BE2C (cell line): ENCODE measurements at regions not wholly inside any gene's neighbourhood (a gene's known extent, or its start where the extent isn't known, plus 50 kb on each side); places are given as distances from the start of the nearest gene placed in this dataset.

Experiments
- DNase-seq: peaks from one replicate; pipeline ENCODE4 v3.0.0-alpha.2; 2020
- H3K27me3 ChIP-seq: fragments of 250-450 bp; sonication (Bioruptor Pico); 2 replicates; pipeline ENCODE4 v1.5.1; 2020; ENCODE audit warnings: mild to moderate bottlenecking
- H3K36me3 ChIP-seq: fragments of 250-450 bp; sonication (Bioruptor Pico); 2 replicates; pipeline ENCODE4 v1.5.1; 2020; ENCODE audit warnings: mild to moderate bottlenecking
- H3K4me1 ChIP-seq: fragments of 250-450 bp; sonication (Bioruptor Pico); 2 replicates; pipeline ENCODE4 v1.5.1; 2020
- H3K4me3 ChIP-seq: 2 replicates; pipeline ENCODE4 v1.5.1; 2011; ENCODE audit warnings: low read depth, low read length
- H3K9me3 ChIP-seq: fragments of 250-450 bp; sonication (Bioruptor Pico); 2 replicates; pipeline ENCODE4 v1.5.1; 2020
- TF ChIP-seq, protein P1 (sequence below): IDR thresholded peaks from 2 replicates; pipeline ENCODE4 v1.5.1; 2012; ENCODE audit warnings: mild to moderate bottlenecking, low read depth, low read length

GRCh38 chr1:79587229-79587628 is 580.7 kb upstream of the ADGRL4 start:
- TF ChIP-seq, protein P1, sequence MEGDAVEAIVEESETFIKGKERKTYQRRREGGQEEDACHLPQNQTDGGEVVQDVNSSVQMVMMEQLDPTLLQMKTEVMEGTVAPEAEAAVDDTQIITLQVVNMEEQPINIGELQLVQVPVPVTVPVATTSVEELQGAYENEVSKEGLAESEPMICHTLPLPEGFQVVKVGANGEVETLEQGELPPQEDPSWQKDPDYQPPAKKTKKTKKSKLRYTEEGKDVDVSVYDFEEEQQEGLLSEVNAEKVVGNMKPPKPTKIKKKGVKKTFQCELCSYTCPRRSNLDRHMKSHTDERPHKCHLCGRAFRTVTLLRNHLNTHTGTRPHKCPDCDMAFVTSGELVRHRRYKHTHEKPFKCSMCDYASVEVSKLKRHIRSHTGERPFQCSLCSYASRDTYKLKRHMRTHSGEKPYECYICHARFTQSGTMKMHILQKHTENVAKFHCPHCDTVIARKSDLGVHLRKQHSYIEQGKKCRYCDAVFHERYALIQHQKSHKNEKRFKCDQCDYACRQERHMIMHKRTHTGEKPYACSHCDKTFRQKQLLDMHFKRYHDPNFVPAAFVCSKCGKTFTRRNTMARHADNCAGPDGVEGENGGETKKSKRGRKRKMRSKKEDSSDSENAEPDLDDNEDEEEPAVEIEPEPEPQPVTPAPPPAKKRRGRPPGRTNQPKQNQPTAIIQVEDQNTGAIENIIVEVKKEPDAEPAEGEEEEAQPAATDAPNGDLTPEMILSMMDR, result no peak
- H3K36me3 ChIP-seq, result no peaks in the 10 kb centered on the region
- no peak overlapping the region for H3K4me3 ChIP-seq
- no peaks in the 10 kb centered on the region for H3K9me3 ChIP-seq
- H3K4me1 ChIP-seq, result no peaks in the 10 kb centered on the region
- H3K27me3 ChIP-seq, result no peaks in the 10 kb centered on the region
- no peak for DNase-seq

GRCh38 chr1:79585801-79586200 is 579.3 kb upstream of the ADGRL4 start:
- Histone ChIP-seq H3K4me1 (no peaks in the 10 kb centered on the region), H3K27me3 (no peaks in the 10 kb centered on the region), H3K36me3 (no peaks in the 10 kb centered on the region), H3K9me3 (no peaks in the 10 kb centered on the region), H3K4me3 (no peak overlapping the region)
- DNase-seq, result no peak
- TF ChIP-seq, protein P1, result no peak

DNA sequence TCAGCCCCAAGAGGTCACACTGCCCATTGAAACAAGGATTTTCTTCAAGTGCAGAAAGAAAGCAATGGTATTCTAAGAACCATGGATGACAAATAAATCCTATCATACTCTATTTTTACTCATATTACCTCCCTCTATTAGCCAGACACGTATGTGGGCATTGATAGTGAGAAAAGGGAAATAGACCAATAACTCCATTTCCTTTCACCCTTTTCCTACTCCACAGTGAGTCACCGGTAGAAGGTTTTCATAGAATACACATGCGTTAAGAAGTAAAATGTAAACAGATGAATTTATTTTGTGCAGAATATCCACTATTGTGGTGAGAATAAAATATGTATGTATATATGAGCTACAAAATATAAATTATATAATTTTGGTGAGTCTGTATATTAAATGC is 568.9 kb upstream of the ADGRL4 start:
- Histone ChIP-seq H3K4me3 (no peak overlapping the region), H3K4me1 (no peaks in the 10 kb centered on the region), H3K9me3 (no peaks in the 10 kb centered on the region), H3K27me3 (no peaks in the 10 kb centered on the region), H3K36me3 (no peaks in the 10 kb centered on the region)
- TF ChIP-seq, protein P1, result no peak
- DNase-seq, result no peak

GRCh38 chr1:79568411-79568810 is 561.9 kb upstream of the ADGRL4 start:
- no peak for DNase-seq
- TF ChIP-seq, protein P1, result no peak
- H3K27me3 ChIP-seq, result no peaks in the 10 kb centered on the region
- H3K4me1 ChIP-seq, result no peaks in the 10 kb centered on the region
- no peaks in the 10 kb centered on the region for H3K9me3 ChIP-seq
- H3K36me3 ChIP-seq, result no peaks in the 10 kb centered on the region
- H3K4me3 ChIP-seq, result no peak overlapping the region

DNA sequence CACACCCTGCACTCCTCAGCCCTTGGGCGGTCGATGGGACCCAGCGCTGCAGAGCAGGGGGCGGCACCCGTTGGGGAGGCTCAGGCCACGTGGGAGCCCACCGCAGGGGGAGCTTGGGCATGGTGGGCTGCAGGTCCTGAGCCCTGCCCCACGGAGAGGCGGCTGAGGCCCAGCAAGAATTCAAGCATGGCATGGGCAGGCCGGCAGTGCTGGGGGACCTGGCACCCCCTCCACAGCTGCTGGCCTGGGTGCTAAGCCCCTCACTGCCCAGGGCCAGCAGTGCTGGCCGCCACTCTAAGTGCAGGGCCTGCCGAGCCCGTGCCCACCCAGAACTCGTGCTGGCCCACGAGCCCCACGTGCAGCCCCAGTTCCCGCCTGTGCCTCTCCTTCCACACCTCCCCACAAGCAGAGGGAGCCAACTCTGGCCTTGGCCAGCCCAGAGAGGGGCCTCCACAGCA is 555.0 kb upstream of the ADGRL4 start:
- Histone ChIP-seq H3K36me3 (no peaks in the 10 kb centered on the region), H3K27me3 (no peaks in the 10 kb centered on the region), H3K4me1 (no peaks in the 10 kb centered on the region), H3K4me3 (no peak overlapping the region), H3K9me3 (no peaks in the 10 kb centered on the region)
- TF ChIP-seq, protein P1, result no peak
- no peak for DNase-seq

DNA sequence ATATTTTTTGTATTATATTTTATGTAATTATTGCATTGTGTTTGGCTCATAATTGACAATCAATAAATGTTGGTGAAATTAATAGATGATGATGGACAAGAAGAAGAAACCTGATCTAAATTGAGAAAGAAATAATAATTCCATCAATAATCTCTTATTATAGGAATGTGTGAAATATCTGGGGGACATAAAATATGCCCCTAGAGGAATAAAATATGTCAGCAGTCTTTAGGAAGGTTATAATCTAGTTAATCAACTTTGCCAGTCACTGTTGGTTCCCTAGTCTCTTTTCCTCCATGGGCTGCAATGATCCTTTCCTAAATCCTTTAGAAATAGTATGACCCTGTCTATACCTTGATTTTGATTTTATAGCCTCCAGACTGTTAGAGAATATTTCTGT is 549.7 kb upstream of the ADGRL4 start:
- TF ChIP-seq, protein P1, result no peak
- H3K27me3 ChIP-seq, result no peaks in the 10 kb centered on the region
- H3K4me3 ChIP-seq, result no peak overlapping the region
- H3K9me3 ChIP-seq, result no peaks in the 10 kb centered on the region
- H3K4me1 ChIP-seq, result no peaks in the 10 kb centered on the region
- no peak for DNase-seq
- no peaks in the 10 kb centered on the region for H3K36me3 ChIP-seq
